ENCODE measurements at regions not wholly inside any gene's neighbourhood (a gene's known extent, or its start where the extent isn't known, plus 50 kb on each side); places are given as distances from the start of the nearest gene placed in this dataset.

DNA sequence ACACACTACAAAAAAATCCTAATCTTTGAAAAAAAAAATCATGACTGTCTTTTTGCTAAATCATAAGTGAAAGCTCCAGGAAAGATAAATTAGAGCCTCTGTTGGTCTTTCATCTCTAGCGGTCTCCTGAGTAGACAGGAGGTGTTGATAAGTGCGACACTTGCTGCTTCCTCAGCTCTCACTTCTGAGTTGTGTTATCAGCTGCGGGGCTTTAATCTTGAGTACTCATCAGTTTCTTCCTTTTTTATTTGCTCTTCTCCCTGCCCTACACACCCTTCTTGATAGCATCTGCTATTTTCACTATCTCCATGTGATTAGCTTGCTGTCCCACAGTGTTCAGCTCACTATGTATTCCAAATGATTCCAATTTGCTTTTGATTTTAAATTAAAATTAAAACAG lies 1449.2 kb downstream of the C4orf33 start:
- no peak for DNase-seq

DNA sequence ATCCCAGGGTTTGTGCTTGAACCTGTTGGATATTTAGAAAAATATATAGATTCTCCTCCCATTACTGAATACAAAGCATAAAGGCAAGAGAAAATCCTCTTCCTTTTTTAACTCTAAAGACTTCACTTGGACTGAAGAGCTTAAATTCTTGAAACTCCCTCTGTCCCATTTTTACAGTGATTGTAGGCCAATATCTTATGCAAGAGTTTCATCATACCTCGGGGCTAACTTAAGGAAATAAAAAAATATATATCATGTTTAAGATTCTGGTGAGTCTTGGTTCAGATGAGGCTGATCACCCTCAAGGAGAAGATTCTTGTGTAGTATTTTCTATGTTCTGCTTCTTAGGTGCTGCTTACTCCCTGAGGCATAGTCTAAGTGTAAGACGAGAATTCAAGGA lies 1449.6 kb downstream of the C4orf33 start:
- no peak for DNase-seq

DNA sequence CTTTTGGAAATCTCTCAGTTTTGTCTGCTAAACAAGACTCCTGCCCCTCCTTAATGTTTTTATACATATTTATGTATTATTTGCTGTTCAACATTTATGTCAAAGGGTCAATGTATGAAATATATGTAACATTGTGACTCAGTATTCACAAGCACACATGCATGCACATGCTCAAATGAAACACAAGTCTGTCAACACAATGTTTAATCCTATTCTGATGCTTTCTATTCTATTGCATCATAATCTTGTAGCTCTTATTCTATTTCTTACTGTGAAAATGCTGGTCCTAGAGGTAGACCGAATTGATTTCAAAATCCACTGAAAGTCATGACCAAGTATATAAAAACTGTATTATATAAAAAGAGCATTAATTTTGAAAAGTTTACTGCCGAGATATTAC lies 1463.3 kb downstream of the C4orf33 start:
- no peak for DNase-seq

DNA sequence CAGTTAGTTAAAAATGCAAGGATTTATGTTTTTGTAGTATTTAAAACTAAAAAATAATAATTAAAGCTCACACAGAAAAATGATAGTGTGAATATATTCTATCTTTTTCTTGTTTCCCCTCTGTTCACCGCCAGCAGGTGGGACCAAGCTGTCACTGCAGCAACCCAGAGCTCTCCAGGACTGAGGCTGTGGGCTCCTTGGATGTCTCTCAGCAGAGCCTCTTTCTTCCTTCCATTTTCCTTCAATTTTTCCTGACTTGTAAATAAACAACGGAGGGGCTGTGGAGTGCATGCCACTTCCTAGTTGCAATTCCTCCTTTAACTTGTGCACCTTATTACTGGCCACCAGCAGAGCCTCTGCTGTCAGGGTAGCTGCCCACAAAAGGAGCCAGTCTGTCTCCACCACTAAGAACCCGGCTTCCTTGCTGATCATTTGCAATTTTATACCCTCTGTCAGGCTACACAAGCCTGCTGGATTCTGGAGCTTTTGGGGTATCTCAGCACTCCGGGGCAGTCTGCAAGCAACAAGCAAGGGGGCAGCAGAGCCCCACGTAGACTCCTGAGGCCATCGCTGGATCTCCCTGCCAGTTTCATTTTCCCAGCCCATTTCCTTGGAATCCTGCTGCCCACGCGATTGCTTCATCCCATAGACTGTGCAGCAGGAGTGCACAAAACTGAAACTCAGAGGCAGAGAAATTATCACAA lies 1467.4 kb downstream of the C4orf33 start:
- peak; percentile 10 to 64 for DNase-seq

DNA sequence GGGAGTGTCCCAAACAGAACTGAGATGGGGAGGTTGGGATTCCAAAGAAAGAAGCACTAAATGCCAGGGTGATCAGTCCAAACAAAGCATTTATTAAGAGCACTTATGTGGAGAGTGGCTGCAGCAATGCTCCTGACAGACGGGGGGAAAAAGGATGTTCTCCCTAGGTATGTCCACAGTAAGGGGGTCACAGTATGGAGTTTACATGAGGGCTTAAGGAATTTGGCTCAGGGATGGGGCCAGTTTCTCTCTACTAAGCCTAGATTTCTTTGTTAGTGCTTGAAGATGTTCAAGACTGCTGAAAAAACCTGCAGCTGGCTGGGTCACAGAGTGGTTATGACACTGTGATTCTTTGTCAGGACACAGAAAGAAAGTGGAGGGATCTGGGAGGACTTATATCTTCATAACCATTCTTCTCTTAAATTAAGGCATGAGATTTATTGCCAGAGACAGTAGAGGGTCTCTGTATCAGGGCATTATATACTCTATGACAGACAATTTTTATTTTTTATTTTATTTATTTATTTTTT lies 1468.0 kb downstream of the C4orf33 start:
- DNase-seq, result no peak

DNA sequence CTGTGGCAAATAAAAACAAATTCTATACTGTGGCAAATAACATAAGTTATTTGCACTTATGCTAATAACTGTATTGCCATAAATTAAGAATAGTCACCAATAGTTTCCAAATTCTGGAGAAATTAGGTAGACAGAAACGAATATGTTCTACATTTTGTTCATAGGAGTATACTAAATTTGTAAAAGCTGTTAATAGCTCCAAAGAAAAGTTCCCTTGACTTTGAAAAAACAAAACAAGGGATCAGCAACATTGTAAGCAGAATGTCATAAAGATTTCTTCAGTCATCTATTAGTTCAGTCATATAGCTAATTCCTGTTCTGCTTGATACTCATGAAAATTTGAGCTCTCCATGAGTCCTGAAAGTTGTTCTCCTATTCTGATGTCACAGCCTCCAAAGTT lies 1472.8 kb downstream of the C4orf33 start:
- DNase-seq, result no peak

DNA sequence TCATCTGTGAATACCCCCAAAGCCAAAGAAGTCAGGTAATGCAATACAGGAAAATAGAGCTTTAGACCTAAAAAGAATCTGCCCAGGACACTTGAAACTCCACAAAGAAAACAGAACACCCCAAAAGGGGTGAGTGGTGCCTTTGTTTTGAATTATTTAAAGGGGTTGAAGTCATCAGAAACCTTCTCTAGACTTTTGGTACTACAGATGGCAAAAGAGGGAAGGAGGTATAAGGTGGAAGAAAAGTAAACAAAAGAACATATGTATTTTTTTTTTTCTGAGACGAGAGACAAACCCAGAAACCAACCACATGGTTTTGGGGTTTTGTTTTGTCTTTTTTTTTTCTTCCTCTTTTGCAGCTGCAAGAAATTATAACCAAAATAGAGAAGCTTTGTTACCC lies 1477.8 kb downstream of the C4orf33 start:
- DNase-seq, result no peak

DNA sequence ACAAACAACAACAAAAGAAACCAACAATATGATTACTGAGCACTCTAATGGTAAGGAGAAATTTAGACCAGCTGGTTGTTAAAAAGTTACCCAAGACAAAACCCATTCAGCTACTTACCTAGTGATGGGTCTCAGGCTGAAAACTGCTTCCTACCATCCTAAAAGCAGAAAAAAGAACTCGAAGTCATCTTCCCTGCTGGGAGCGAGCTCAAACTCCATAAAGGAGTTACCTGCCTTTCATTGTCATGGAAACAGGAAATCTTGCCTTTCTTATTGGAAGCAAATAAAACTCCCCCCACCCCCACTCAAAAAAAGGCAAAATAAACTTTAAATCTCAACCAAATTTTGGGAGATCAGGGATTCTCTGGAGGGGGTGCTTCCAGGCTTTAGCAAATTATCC lies 1478.3 kb downstream of the C4orf33 start:
- DNase-seq, result no peak

DNA sequence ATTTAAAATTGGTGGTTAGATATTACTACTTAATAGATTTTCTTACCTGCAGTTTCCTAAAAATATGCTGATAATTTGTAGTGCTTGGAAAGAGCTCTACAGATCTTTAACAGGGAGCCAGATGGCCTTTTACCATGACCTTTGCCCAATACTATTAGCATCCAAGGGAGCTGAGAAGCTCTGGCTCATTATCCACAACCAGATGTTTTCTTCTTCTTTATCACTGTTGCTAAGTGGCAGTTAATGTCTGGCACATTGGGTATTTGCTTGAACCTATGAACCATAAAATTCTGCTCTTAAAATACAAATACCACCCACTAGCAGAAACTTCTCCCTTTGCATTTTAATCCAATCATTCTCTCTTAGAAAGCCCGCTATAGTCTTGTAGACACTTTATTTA lies 1480.3 kb downstream of the C4orf33 start:
- DNase-seq, result no peak

DNA sequence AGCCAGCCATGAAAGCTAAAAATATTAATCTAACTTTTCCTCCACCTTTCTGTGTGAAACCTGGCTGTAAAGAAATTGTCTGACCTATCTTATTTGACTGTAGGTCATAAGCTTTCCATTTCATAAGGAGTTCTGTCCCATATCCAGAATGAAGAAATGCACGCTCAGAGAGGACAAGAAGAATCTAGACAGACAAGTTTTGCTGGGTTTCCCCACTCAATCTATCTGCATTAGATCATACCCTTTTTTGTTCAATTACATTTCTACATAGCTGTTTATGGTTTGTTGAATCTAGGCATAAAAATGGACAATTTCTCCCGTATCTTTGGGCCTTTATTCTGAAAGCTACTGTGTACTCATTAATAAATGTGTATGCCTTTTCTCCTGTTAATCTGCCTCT lies 1495.1 kb downstream of the C4orf33 start:
- DNase-seq, result no peak

DNA sequence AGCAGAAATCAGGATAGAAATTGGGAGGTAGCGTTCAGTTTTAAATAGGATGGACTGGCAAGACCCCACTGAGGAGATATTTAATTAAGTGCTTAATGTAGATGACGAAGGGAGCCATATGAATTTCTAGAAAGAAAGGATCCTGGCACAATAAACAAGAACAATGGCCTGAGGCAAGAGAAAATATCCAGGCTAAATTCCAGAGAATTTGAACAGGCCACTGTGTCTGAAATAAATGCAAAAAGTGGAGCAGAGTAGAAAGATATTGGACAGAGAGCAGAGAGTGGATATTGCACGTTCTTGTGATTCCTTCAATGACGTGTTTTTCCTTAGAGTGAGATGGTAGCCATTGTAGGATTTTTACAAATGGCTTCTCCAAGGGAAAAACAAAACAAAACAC lies 1504.8 kb downstream of the C4orf33 start:
- DNase-seq, result no peak

DNA sequence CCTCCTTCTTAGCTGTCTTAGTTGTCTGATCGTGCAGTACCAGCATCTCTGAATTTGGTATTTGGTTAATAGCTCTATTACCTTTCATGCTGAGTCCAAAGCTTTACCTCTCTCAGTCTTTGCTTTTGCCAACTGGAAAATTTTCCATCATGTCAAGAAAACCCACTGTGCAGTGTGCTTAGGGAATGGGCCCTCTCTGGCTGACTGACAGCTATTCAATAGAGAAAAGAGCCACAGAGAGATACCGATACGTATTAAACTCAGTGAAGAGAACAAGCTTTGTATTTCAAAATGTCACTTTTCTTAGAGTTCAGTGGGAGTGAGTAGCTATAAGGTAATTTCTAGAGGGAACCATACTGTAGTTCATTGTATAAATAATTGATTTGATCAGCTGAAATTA lies 1507.1 kb downstream of the C4orf33 start:
- no peak for DNase-seq

DNA sequence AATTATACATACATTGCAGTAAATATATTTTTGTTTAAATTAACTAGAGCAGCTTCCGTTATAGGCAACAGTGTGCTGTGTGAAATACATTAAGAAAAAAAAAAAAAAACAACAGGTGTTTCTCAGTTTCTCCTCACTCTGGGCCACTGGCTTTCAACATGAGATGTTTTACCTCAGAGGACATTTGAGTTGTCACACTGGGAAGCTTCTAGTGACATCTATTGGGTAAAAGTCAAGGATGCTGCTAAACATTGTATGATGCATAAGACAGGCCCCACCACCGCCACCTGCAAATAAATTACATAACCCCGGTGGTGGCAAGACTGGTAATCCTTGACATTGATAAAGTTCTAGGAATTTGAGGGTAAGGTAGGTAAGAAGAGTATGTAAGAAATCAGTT lies 1512.2 kb downstream of the C4orf33 start:
- DNase-seq, result no peak

DNA sequence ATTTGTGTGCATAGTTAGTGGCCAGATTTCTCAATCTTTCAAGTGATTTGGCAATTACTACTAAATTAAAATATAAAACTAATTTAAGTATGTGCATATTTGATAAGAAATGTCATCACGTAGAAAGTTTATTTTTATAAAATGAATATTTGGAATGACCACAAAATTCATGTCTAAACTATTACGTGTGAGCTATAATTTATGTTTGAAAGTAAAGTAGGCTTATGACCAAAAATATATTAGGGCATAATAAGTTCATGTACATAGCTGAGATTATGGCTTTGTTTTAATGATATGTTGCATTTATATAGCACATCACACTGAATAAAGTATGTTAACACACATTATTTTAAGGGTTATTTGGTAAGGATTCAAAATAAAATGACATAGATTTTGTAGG lies 1532.6 kb downstream of the C4orf33 start:
- no peak for DNase-seq

DNA sequence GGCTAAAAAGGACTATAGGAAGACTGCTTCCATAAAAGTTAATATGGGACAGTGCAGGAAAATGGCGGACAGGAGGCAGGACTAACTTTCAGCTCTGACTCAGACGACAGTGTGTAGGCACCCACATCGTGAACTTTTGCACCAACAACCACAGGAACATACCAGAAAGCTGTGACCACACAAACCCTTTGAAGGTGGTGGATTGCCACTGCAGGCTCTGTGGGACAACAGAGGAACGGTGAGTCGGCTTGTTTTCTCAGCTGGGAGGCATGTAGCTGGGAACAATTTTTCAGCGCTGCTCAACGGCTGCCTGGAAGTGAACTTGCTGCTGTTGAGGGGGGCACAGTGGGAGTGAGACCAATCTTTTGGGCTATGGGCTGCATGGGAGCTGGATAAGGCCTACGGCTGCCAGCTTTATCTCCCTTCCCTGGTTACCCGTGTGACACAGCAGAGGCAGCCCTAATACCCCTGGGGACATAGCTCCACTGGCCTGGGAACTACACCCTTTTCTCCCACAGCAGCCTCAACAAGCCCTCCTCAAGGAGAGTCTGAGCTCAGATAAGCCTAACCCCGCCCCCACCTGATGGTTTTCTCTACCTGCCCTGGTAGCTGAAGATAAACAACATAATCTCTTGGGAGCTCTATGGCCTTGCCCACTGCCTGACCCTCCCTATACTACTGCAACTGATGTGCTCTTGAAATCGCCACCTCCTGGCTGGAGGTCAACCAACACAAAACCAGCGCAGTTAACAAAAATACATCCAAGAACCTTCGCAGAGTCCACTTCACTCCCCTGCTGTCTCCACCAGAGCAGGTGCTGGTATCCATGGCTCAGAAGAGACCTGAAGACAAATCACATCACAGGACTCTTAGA lies 1537.0 kb downstream of the C4orf33 start:
- DNase-seq, result no peak

DNA sequence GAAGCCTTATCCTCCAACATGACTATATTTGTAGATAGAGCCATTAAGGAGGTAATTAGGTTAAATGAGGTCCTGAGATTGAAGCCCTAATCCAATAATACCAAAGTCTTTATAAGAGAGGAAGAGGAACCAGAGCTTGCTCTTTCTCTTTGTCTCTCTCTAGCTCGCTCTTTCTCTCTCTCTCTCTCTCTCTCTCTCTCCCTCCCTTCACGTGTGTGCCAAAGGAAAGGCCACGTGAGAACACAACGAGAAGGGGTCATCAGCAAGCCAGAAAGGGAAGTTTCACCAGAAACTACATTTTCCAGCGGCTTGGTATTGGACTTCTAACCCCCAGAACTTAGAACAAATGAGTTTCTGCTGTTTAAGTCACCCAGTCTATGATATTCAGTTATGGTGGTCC lies 1540.5 kb downstream of the C4orf33 start:
- DNase-seq, result no peak

DNA sequence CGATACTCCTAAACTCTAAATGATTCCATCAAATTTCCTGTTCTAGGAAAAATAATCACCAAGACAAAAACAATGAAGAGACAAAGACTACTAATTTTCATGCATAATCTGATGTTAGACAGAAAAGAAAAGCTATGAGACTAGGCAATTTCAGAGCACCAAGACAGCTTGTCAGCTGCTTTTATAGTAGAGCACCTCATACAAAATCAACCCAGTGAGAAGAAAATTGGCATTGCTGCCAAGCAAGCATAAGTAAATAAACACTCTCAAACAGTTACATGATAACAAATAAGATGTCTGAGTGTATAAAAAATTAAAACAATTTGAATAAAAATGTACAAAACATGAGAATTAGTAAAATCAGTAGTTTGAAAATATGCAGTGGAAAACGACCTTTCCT lies 1544.6 kb downstream of the C4orf33 start:
- no peak for DNase-seq

DNA sequence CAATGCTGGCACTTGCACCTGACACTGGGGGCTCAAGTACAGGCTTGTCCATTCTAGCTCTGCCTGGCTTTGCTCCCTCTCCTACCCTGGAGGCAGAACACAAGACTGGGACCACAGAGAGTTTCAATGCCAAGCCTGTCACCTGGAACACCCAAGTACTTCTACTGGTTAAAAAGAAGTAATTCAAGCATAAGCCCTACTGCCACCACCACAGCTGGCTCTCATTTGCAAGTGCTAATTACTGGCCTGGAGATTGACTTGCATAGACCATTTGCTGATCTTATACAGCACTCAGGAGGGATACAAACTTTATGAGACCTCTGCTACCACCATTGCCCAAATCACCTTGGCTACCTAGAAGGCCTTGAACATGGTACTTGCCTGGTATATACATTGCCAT lies 1550.9 kb downstream of the C4orf33 start:
- no peak for DNase-seq

DNA sequence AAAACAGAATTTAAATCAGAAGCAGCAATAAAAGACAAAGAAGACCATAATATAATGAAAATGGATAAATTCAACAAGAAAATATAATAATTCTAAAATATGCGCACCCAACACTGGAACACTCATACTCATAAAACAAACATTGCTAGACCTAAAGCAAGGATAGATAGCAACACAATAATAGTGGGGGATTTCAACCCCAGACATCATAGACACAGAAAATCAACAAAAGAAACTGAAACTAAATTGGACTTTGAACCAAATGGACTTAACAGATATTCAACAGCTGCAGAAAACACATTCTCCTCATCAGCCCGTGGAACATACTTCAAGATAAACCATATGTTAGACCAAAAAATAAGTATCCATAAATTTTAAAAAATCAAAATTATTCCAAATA lies 1552.6 kb downstream of the C4orf33 start:
- no peak for DNase-seq

DNA sequence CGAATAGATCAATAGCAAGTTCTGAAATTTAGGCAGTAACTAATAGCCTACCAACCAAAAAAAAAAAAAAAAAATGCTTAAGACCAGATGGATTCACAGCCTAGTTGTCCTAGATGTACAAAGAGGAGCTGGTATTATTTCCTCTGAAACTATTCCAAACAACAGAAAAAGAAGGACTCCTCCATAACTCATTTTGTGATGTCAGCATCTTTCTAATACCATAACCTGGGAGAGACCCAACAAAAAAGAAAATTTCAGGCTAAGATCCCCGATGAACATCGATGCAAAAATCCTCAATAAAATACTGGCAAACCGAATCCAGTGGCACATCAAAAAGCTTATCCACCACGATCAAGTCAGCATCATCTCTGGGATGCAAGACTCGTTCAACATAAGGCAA lies 1557.9 kb downstream of the C4orf33 start:
- DNase-seq, result no peak

DNA sequence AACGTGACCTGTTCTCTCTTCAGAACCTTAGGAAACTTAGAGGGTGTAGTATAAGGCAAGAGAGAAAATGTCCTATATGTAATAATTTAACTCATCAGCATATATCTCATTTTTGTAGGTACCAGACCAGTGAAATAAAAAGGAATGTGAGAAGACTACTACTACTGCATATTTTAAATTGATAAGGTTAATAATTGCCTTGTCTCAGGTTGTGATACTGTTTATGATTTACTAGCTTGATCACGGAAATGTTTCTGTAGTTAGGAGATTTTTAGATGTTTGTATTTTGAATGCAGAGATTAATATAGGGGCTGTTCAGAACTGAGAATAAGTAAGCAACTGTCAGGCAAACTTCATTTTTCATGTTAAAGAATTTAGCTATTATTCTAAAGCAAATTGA lies 1563.4 kb downstream of the C4orf33 start:
- no peak for DNase-seq

DNA sequence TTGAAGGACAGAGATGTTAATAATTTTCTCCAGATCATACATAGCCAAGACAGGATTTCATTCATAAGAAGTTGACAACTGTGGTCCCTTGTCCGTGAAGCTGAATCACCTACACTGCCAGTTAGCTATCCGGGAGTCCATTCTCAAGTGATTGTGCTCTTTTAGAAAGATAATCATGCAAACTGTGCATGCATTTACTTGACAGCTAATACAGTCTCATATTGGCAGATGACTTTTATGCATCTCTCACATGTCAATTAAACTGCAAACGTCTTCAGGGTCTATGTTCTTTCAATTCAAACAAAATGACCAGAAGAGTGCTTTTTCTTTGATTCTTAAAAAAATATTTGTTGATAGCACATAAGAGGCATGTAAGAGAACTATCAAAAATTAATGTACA lies 1572.9 kb downstream of the C4orf33 start:
- no peak for DNase-seq

DNA sequence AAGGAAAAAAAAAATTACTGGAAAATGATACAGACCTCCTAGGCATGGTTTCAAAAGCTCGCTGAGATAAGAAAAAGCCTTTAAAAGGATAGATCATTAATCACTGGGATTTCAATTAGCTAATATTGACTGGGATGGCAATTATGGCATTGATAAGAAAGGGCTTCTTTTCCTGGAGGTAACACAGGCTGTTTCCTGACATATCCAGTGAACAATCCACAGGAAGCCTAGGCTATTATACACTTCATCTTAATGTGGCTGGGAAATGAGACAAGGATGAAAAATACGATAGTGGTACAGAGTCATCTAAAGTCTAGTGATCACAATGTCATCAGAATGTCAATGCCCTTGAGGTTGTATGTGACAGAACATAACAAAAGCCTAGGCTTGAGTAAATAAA lies 1579.3 kb downstream of the C4orf33 start:
- no peak for DNase-seq

DNA sequence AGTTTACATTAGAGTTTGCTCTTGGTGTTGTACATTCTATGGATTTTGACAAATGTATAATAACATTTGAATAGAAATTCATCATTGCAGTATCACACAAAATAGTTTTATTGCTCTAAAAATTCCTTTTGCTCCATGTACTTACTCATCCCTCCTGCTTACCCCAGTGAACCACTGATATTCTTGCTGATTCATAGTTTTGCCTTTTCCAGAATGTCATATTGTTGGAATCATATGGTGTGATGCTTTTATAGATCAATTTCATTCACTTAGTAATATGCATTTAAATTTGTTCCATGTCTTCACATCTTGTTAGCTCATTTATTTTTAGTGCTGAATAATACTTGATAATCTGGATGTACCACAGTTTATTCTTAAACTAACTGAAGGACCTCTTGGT lies 1593.2 kb downstream of the C4orf33 start:
- DNase-seq, result no peak
